ENCODE measurements at regions not wholly inside any gene's neighbourhood (a gene's known extent, or its start where the extent isn't known, plus 50 kb on each side); places are given as distances from the start of the nearest gene placed in this dataset.
A peak's percentile ranks its signal among the peaks of the same experiment; 100 is the strongest.

DNA sequence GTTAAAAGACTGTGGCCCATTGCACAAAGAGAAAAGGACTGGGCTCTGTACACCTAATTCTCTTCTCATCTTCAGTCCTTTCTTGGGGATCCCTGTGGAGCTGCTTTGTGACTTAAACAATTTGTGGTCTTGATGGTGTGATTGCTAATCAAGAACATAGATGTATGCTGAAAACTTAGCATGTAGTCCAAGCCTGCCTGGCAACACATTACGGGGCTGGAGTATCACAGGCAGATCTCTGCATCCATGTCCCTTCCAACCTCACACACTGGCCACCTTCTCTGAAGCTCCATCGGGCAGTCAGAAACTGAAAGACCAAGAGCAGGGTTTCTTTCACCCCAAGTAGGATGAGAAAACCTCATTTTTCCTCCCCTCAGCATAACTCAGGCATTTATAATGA is 69.6 kb upstream of the ARGLU1 start (continued):
- TF ChIP-seq, protein P1, sequence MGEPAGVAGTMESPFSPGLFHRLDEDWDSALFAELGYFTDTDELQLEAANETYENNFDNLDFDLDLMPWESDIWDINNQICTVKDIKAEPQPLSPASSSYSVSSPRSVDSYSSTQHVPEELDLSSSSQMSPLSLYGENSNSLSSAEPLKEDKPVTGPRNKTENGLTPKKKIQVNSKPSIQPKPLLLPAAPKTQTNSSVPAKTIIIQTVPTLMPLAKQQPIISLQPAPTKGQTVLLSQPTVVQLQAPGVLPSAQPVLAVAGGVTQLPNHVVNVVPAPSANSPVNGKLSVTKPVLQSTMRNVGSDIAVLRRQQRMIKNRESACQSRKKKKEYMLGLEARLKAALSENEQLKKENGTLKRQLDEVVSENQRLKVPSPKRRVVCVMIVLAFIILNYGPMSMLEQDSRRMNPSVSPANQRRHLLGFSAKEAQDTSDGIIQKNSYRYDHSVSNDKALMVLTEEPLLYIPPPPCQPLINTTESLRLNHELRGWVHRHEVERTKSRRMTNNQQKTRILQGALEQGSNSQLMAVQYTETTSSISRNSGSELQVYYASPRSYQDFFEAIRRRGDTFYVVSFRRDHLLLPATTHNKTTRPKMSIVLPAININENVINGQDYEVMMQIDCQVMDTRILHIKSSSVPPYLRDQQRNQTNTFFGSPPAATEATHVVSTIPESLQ (CRISPR knock-in tag; IDR thresholded peaks at IDR 0.05), result no peak
- TF ChIP-seq, protein P2, sequence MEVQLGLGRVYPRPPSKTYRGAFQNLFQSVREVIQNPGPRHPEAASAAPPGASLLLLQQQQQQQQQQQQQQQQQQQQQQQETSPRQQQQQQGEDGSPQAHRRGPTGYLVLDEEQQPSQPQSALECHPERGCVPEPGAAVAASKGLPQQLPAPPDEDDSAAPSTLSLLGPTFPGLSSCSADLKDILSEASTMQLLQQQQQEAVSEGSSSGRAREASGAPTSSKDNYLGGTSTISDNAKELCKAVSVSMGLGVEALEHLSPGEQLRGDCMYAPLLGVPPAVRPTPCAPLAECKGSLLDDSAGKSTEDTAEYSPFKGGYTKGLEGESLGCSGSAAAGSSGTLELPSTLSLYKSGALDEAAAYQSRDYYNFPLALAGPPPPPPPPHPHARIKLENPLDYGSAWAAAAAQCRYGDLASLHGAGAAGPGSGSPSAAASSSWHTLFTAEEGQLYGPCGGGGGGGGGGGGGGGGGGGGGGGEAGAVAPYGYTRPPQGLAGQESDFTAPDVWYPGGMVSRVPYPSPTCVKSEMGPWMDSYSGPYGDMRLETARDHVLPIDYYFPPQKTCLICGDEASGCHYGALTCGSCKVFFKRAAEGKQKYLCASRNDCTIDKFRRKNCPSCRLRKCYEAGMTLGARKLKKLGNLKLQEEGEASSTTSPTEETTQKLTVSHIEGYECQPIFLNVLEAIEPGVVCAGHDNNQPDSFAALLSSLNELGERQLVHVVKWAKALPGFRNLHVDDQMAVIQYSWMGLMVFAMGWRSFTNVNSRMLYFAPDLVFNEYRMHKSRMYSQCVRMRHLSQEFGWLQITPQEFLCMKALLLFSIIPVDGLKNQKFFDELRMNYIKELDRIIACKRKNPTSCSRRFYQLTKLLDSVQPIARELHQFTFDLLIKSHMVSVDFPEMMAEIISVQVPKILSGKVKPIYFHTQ (CRISPR knock-in tag; IDR thresholded peaks at IDR 0.05), result no peak
- no peak for TF ChIP-seq ZNF317 (CRISPR knock-in tag; IDR thresholded peaks at IDR 0.05; ENCODE audit: borderline replicate concordance, low read depth)
- TF ChIP-seq ZSCAN18 (CRISPR knock-in tag; IDR thresholded peaks at IDR 0.05), result no peak
- no peak for TF ChIP-seq CREB1 (CRISPR knock-in tag; IDR thresholded peaks at IDR 0.05)

- 0 out of 2 replicates have a peak, but pooled peaks cover 3% of the 10 kb centered on the region for H3K9me3 Mint-ChIP-seq
- ChIA-PET CTCF (interaction anchor here (1.0 kb wide), 1 partner anchor 17 kb away, joined by 3 read pairs; no protein-coding TSS in a partner anchor), POLR2A (no interaction called here)
- DNase-seq (ENCODE audit: low spot score), result no peak
- H3K27ac Mint-ChIP-seq, result 0 out of 2 replicates have a peak overlapping the region, but pooled peaks have one; percentile 2
- no peaks in the 10 kb centered on the region for H3K36me3 Mint-ChIP-seq
- no peak for TF ChIP-seq ELF4 (CRISPR knock-in tag; IDR thresholded peaks at IDR 0.05; ENCODE audit: low read depth)
- TF ChIP-seq PRDM15 (CRISPR knock-in tag; IDR thresholded peaks at IDR 0.05), result no peak
- no peak for TF ChIP-seq NR2C2 (CRISPR knock-in tag; IDR thresholded peaks at IDR 0.05)
- no peak for TF ChIP-seq E2F4 (CRISPR knock-in tag; IDR thresholded peaks at IDR 0.05; ENCODE audit: borderline replicate concordance, low read depth)
- no peaks in the 10 kb centered on the region for H3K27me3 Mint-ChIP-seq (ENCODE audit: low read depth)
- ATAC-seq, result no peak
- H3K4me1 Mint-ChIP-seq, result no peaks in the 10 kb centered on the region
- no peak overlapping the region for H3K4me3 Mint-ChIP-seq
Observed at GRCh38 chr13:106636492-106636891, 68.6 kb upstream of the ARGLU1 start.

DNA sequence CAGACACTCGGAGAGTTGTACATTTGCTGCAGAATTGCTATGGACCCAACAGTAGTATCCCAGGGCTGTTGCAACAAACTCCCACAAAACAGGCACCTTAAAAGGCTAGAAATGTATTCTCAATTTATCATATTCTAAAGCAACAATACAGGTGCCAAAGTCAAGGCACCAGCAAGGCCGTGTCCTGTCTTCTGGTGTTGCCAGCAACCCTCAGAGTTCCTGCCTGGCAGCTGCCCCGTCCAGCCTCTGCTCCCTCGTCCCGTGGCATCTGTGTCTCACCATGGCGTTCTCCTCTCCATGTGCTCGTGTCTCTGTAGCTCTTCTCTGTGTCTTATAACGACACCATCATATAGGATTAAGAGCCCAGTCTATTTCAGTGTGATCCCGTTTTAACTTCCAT is 67.7 kb upstream of the ARGLU1 start:
- TF ChIP-seq ATF2 (CRISPR knock-in tag; IDR thresholded peaks at IDR 0.05; ENCODE audit: borderline replicate concordance, low read depth) (no peak), JAZF1 (CRISPR knock-in tag; IDR thresholded peaks at IDR 0.05) (no peak), GABPB1 (CRISPR knock-in tag; IDR thresholded peaks at IDR 0.05) (no peak), ZNF219 (CRISPR knock-in tag; IDR thresholded peaks at IDR 0.05; ENCODE audit: borderline replicate concordance) (no peak)
- Mint-ChIP-seq H3K27ac (no peak overlapping the region), H3K4me3 (no peak overlapping the region), H3K27me3 (ENCODE audit: low read depth) (no peaks in the 10 kb centered on the region), H3K9me3 (0 out of 2 replicates have a peak, but pooled peaks cover 3% of the 10 kb centered on the region), H3K36me3 (no peaks in the 10 kb centered on the region), H3K4me1 (no peaks in the 10 kb centered on the region)
- ChIA-PET POLR2A (no interaction called here), CTCF (interaction anchor here (1.0 kb wide), 1 partner anchor 16 kb away, joined by 3 read pairs; no protein-coding TSS in a partner anchor)
- ATAC-seq, result no peak
- DNase-seq (ENCODE audit: low spot score), result no peak
